Calu3 (cell line): ENCODE measurements at regions not wholly inside any gene's neighbourhood (a gene's known extent, or its start where the extent isn't known, plus 50 kb on each side); places are given as distances from the start of the nearest gene placed in this dataset.

Experiments
- BruUV-seq: library from RNA; stranded (reverse); fragments of 400-500 nt; replicated peaks from 2 replicates; lab custom pipeline; 2021; lab: Mats Ljungman, UMichigan
- CTCF ChIA-PET: fragments of 300-600 bp; sonication (Branson Sonifier 250); formaldehyde crosslinking; loops from one replicate; lab custom pipeline; 2022; ENCODE audit warnings: antibody characterized with exemption; lab: Charles Lee
- DNase-seq: peaks from one replicate; pipeline ENCODE4 v3.0.0; 2022
- H3K27ac Mint-ChIP-seq: one replicate; pipeline ENCODE4 v1.8.0; 2022; ENCODE audit warnings: mixed read lengths; ENCODE audit not compliant: unreplicated experiment
- H3K27me3 Mint-ChIP-seq: one replicate; pipeline ENCODE4 v1.8.0; 2022; ENCODE audit warnings: mixed read lengths; ENCODE audit not compliant: unreplicated experiment
- H3K36me3 Mint-ChIP-seq: one replicate; pipeline ENCODE4 v1.8.0; 2022; ENCODE audit warnings: mild to moderate bottlenecking, moderate library complexity, mixed read lengths; ENCODE audit not compliant: insufficient read depth, unreplicated experiment
- H3K4me1 Mint-ChIP-seq: one replicate; pipeline ENCODE4 v1.8.0; 2022; ENCODE audit warnings: mild to moderate bottlenecking, low read depth, mixed read lengths; ENCODE audit not compliant: unreplicated experiment
- H3K4me3 Mint-ChIP-seq: one replicate; pipeline ENCODE4 v1.8.0; 2022; ENCODE audit warnings: mild to moderate bottlenecking, low read depth, moderate library complexity, mixed read lengths; ENCODE audit not compliant: unreplicated experiment
- H3K9me3 Mint-ChIP-seq: one replicate; pipeline ENCODE4 v1.8.0; 2022; ENCODE audit warnings: low read depth, mixed read lengths; ENCODE audit not compliant: unreplicated experiment
- intact Hi-C: fragments of 100-400 bp; cut with micrococcal nuclease; formaldehyde crosslinking; loops from one replicate; pipeline ENCODE4 v1.10.0; 2022; ENCODE audit not compliant: unreplicated experiment
- TF ChIP-seq, protein P1 (sequence below): fragments of 200-600 bp; IDR thresholded peaks from one replicate; pipeline ENCODE4 v1.8.0; 2022; ENCODE audit warnings: antibody characterized with exemption; ENCODE audit not compliant: unreplicated experiment

DNA sequence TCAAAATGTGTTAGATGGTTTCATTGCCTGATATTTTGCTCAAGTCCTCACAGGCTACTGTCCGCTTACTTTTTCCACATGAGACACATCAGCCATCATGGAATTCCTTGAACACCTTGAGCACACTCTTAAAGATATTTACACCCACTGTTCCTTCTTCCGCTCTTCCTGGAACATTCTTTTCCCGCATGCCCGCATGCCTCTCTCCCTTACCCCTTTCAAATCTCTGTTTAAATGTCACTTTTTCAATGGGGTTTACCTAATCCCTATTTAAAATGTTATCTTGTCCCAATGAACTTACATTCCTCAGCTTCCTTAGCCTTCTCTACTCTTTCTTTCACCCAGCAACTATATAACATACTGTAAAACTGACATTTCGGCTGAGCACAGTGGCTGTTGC lies 503.3 kb upstream of the PTCHD4 start:
- Mint-ChIP-seq H3K4me3 (no peak overlapping the region), H3K36me3 (no peaks in the 10 kb centered on the region), H3K4me1 (no peaks in the 10 kb centered on the region), H3K27me3 (no peaks in the 10 kb centered on the region), H3K9me3 (peaks cover 5% of the 10 kb centered on the region), H3K27ac (no peak overlapping the region)
- TF ChIP-seq, protein P1, sequence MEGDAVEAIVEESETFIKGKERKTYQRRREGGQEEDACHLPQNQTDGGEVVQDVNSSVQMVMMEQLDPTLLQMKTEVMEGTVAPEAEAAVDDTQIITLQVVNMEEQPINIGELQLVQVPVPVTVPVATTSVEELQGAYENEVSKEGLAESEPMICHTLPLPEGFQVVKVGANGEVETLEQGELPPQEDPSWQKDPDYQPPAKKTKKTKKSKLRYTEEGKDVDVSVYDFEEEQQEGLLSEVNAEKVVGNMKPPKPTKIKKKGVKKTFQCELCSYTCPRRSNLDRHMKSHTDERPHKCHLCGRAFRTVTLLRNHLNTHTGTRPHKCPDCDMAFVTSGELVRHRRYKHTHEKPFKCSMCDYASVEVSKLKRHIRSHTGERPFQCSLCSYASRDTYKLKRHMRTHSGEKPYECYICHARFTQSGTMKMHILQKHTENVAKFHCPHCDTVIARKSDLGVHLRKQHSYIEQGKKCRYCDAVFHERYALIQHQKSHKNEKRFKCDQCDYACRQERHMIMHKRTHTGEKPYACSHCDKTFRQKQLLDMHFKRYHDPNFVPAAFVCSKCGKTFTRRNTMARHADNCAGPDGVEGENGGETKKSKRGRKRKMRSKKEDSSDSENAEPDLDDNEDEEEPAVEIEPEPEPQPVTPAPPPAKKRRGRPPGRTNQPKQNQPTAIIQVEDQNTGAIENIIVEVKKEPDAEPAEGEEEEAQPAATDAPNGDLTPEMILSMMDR, result no peak
- no peak for DNase-seq
- intact Hi-C loops, result no loop called here
- no TSS peak for BruUV-seq
- CTCF ChIA-PET, result no interaction called here

DNA sequence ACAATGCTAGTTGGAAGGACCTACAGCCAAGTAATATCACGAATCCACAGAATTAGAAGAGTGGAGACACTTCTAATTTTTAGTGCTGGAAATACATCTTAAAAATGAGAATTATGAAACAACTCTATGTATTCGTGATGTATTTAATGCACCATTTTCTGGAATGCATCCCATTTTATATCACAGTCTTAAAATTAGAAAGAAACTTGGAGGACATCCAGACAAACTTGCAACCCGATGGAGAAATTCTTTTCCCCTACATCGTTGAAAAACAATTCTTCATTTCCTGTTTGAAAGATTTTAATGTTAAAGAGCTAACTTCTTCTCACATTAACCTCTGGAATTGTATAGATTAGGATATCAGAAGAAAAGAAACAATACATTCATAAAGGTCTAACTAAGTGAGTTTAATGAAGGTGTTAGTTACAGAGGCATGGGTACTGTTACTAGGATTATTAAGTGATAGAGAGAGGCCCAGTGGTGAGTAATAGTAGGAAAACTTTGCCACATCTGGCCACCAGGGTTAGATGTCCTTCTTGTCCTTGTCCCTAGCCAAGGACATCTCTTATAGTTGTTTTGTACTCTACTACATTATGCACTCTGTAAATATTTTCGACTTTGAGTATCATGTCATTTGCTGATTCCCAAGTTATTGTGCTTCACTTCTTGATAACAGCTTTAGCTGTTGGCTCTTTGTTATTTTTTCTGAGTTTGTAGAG lies 502.4 kb upstream of the PTCHD4 start:
- H3K27me3 Mint-ChIP-seq, result no peaks in the 10 kb centered on the region
- intact Hi-C loops, result no loop called here

GRCh38 chr6:48611332-48611731 lies 500.3 kb upstream of the PTCHD4 start:
- intact Hi-C loops, result no loop called here
- Mint-ChIP-seq H3K27ac (no peak overlapping the region), H3K36me3 (no peaks in the 10 kb centered on the region), H3K9me3 (peaks cover 2% of the 10 kb centered on the region), H3K27me3 (no peaks in the 10 kb centered on the region), H3K4me3 (no peak overlapping the region), H3K4me1 (no peaks in the 10 kb centered on the region)
- DNase-seq, result no peak
- no TSS peak for BruUV-seq
- TF ChIP-seq, protein P1, result no peak
- CTCF ChIA-PET, result no interaction called here

More for the DNA sequence above, 502.4 kb upstream of the PTCHD4 start:
- DNase-seq, result no peak
- H3K9me3 Mint-ChIP-seq, result peaks cover 5% of the 10 kb centered on the region
- CTCF ChIA-PET, result no interaction called here
- H3K36me3 Mint-ChIP-seq, result no peaks in the 10 kb centered on the region
- BruUV-seq, result no TSS peak
- no peak overlapping the region for H3K27ac Mint-ChIP-seq
- no peaks in the 10 kb centered on the region for H3K4me1 Mint-ChIP-seq
- TF ChIP-seq, protein P1, result no peak
- H3K4me3 Mint-ChIP-seq, result no peak overlapping the region

DNA sequence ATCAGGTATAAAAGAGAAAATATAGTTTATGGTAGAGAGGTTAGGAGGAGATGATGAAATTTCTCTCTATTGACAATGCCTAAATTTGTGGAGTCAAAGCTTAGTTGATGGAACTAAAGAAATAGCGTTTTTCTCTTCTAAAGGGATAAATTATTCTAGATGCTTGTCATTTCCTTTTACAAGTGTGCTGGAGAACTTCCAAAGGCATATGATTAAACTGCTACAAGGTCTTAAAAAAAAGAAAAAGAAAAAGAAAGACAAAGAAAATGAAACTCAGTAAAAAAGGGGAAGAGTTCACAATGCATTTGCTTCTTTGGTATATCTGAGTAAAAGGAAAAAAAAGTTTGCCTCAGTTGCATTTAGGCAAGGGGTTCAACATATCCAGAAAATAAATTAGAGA lies 499.8 kb upstream of the PTCHD4 start:
- Mint-ChIP-seq H3K36me3 (no peaks in the 10 kb centered on the region), H3K27ac (no peak overlapping the region), H3K4me1 (no peaks in the 10 kb centered on the region), H3K27me3 (no peaks in the 10 kb centered on the region), H3K4me3 (no peak overlapping the region), H3K9me3 (peaks cover 2% of the 10 kb centered on the region)
- no peak for DNase-seq
- TF ChIP-seq, protein P1, result no peak
- BruUV-seq, result no TSS peak
- CTCF ChIA-PET, result no interaction called here
- intact Hi-C loops, result no loop called here
